Inflammatory macrophage (primary cell): ENCODE measurements at regions not wholly inside any gene's neighbourhood (a gene's known extent, or its start where the extent isn't known, plus 50 kb on each side); places are given as distances from the start of the nearest gene placed in this dataset.
"Not testable (repeated sequence)": the region's sequence is repeated elsewhere in the genome, so short reads cannot be mapped to it uniquely, and the experiment has no call there.

Experiments
- DNase-seq, 2 donors: peaks; one replicate each; pipeline ENCODE4 v3.0.0-alpha.2; 2020 to 2022

GRCh38 chr7:68800316-68800715 is 798.0 kb upstream of the AUTS2 start:
- DNase-seq: no peak

- DNase-seq: no peak
These were observed 793.1 kb upstream of the AUTS2 start for GRCh38 chr7:68805159-68805558.

- DNase-seq: no peak
These were observed 790.6 kb upstream of the AUTS2 start for GRCh38 chr7:68807666-68808065.

GRCh38 chr7:68813551-68814080 is 784.7 kb upstream of the AUTS2 start:
- no peak for DNase-seq

- no peak for DNase-seq
These were observed 781.8 kb upstream of the AUTS2 start for GRCh38 chr7:68816491-68816890.

- no peak for DNase-seq
These were observed 778.0 kb upstream of the AUTS2 start for GRCh38 chr7:68820321-68820720.

- DNase-seq: no peak
These were observed 776.4 kb upstream of the AUTS2 start for GRCh38 chr7:68821846-68822245.

GRCh38 chr7:68823996-68824780 is 774.1 kb upstream of the AUTS2 start:
- DNase-seq: no peak

GRCh38 chr7:68828575-68828974 is 769.7 kb upstream of the AUTS2 start:
- no peak for DNase-seq

GRCh38 chr7:68833422-68833821 is 764.9 kb upstream of the AUTS2 start:
- DNase-seq: no peak

GRCh38 chr7:68839014-68839413 is 759.3 kb upstream of the AUTS2 start:
- no peak for DNase-seq

- DNase-seq: no peak
These were observed 757.3 kb upstream of the AUTS2 start for GRCh38 chr7:68840991-68841390.

- not testable (repeated sequence) for DNase-seq
These were observed 754.3 kb upstream of the AUTS2 start for GRCh38 chr7:68843985-68844384.

GRCh38 chr7:68846811-68847325 is 751.4 kb upstream of the AUTS2 start:
- DNase-seq: no peak

- no peak for DNase-seq
These were observed 745.0 kb upstream of the AUTS2 start for GRCh38 chr7:68853254-68853653.

GRCh38 chr7:68857571-68857970 is 740.7 kb upstream of the AUTS2 start:
- no peak for DNase-seq

GRCh38 chr7:68858497-68858896 is 739.8 kb upstream of the AUTS2 start:
- DNase-seq: no peak

GRCh38 chr7:68861171-68861570 is 737.1 kb upstream of the AUTS2 start:
- no peak for DNase-seq

GRCh38 chr7:68862261-68862660 is 736.0 kb upstream of the AUTS2 start:
- DNase-seq: no peak

GRCh38 chr7:68862736-68863135 is 735.5 kb upstream of the AUTS2 start:
- DNase-seq: no peak

- DNase-seq: no peak
These were observed 732.7 kb upstream of the AUTS2 start for GRCh38 chr7:68865351-68866199.

GRCh38 chr7:68866200-68866570 is 732.1 kb upstream of the AUTS2 start:
- no peak for DNase-seq

GRCh38 chr7:68866721-68867120 is 731.6 kb upstream of the AUTS2 start:
- not testable (repeated sequence) for DNase-seq

- DNase-seq: no peak
These were observed 729.3 kb upstream of the AUTS2 start for GRCh38 chr7:68868978-68869377.
